GM10266 (cell line): ENCODE measurements at regions not wholly inside any gene's neighbourhood (a gene's known extent, or its start where the extent isn't known, plus 50 kb on each side); places are given as distances from the start of the nearest gene placed in this dataset.

Source experiments
- DNase-seq: peaks from one replicate; pipeline ENCODE4 v3.0.0; 2012; ENCODE audit errors: extremely low spot score
- TF ChIP-seq, protein P1 (sequence below): IDR thresholded peaks from 2 replicates; pipeline ENCODE4 v1.5.1; 2012; ENCODE audit warnings: mild to moderate bottlenecking, low read depth; ENCODE audit not compliant: control insufficient read depth, insufficient read depth; ENCODE audit errors: missing control alignments

DNA sequence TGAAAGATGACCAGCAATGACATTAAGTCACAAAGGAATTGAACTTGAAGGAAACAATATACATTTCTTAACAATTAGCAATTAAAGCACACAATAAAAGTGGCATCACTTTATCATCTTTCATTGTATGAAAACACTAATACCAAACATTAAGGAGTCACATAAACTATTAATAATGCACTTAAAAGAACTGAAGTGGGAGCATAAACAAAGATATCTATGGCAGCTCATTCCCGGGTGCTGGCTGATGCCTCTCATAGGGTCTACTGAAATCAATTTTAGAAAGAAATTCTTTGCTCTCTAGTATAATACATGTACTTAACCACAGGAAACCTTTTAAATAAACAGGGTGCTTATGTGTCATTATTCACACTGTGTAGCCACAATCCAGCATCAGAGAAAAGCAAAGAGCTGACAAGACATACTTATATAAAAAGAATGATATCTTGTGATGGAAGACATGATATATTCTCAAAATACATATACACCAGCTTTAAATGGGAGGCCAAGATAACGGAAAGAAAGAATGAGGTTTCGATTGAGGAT, 1207.8 kb downstream of the EFNB2 start:
- TF ChIP-seq, protein P1, sequence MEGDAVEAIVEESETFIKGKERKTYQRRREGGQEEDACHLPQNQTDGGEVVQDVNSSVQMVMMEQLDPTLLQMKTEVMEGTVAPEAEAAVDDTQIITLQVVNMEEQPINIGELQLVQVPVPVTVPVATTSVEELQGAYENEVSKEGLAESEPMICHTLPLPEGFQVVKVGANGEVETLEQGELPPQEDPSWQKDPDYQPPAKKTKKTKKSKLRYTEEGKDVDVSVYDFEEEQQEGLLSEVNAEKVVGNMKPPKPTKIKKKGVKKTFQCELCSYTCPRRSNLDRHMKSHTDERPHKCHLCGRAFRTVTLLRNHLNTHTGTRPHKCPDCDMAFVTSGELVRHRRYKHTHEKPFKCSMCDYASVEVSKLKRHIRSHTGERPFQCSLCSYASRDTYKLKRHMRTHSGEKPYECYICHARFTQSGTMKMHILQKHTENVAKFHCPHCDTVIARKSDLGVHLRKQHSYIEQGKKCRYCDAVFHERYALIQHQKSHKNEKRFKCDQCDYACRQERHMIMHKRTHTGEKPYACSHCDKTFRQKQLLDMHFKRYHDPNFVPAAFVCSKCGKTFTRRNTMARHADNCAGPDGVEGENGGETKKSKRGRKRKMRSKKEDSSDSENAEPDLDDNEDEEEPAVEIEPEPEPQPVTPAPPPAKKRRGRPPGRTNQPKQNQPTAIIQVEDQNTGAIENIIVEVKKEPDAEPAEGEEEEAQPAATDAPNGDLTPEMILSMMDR: no peak
- DNase-seq: no peak

DNA sequence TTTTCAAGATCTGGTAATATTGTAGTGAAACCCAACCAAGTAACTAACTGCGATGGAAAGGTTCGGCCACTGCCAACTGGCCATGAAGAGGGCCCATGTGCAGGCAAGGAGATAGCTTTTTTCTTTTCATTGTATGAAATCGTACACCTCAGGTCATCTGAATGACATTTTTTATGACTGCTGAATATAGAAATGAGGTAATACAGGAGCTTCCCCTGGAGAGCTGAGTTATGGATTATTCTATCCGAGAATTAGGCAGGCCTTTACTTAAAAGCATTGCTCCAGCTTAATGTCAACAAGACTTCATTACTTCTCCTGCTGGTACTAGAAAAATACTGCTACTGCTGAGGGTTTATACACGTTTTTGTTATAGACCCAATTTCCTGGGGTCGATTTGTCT, 1215.6 kb downstream of the EFNB2 start:
- TF ChIP-seq, protein P1: no peak
- DNase-seq: no peak

DNA sequence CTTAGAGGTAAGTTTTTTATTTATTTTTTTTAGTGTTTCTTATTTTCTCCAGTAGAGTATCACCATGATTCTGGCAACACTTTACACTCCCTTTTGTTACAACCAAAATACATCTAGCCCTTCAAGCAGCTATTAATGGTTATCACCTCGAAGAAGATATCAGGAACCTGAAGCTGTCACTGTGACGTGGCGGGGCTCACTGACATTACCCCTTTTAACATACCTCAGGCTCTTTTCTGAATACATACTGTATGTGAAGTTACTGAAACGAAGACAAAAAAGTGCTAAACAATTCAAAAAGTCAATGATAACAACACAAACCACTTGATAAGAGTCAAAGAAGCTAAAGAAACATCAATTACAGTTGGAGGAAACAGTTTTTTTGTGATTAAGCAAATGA, 1218.7 kb downstream of the EFNB2 start:
- DNase-seq: no peak
- TF ChIP-seq, protein P1: no peak

DNA sequence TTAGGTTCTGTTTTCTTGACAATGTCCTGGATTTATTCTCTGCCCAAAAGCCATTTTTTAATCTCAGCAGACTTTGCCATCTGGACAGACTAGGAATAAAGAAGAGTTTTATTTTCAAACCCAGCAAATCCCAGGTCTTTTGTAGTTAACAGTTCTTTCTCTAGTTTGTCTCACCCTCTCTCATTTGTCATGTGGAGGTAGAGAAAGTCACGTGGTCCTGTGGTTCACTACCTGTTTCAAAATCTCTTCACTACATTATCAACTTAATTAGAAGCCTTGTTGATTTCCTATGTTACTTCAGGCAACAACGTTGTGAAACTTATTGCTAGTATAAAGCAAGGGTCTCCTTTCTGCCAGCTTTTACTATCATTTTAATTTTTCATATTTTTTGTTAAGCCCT, 1222.6 kb downstream of the EFNB2 start:
- DNase-seq: no peak
- TF ChIP-seq, protein P1: no peak

DNA sequence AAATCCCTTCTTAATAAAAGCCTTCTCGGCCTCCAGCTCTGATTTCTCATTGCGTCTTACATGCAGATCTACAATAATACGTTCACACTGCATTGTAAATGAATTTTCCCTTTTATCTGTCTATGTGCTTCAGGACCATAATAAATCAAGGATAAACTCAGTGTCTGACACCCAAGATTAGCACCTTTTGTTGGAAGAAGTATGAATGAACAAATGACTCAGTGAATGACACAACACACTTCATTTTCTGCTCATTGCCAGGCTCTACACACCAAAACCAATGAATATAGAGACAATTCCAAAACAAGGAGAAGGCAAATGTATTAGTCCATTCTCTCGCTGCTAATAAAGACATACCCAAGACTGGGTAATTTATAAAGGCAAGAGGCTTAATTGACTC, 1224.4 kb downstream of the EFNB2 start:
- TF ChIP-seq, protein P1: no peak
- DNase-seq: no peak

DNA sequence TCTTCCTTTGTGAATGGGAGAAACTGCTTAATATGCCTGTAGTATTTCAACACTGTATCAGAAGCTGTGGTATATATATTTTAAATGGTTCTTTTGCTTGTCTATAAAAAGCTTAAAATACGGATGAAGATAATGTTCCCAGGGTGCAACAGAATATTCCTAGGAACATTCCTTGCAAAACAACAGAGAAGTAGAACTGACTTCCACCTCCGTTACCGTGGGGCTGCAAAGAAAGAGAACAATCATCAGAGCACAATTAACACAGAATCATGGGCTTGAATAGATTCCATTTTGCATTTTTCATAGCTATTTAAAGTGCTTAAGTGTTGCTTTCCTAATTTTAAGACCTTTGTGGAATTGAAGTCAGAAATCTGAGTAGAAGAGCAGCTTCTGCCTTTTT, 1227.7 kb downstream of the EFNB2 start:
- DNase-seq: no peak
- TF ChIP-seq, protein P1: no peak

DNA sequence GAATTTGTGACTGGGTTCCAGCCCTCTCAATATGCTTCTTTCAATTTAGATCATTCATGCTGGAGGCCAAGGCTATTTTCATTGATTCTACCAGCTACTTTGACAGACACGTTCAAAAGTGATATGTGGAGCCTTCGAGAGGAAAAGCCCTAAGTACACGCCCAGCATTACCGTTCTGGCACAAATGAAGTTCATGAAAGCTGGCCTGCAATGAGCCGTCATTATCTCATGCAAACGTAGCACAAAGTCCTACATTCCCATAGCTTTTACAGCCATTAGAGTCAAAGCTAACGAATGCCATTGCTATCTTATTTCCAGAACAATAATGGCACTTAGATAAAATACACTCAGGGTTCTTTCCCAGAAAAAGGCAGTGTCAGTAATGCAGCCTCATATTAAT, 1237.6 kb downstream of the EFNB2 start:
- no peak for DNase-seq
- TF ChIP-seq, protein P1: no peak

DNA sequence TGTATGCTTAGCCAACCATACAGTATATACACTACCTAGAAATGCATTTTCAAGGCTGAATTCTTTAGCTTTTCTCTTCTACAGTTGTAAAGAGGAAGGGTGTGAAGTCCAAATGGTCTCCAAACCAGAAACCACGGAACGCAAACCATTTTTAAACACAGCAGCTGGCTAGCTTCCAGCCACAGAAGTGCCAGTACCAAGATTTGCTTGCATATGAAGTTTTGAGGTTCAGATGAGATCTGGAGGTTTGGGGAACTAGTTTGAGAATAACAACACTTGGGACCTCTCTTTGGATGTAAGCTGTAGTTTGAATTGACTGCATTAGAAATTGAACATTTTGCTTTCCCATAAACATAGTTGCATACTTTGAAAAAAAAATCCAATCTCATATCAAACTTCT, 1243.5 kb downstream of the EFNB2 start:
- no peak for DNase-seq
- TF ChIP-seq, protein P1: no peak
